ENCODE measurements at regions not wholly inside any gene's neighbourhood (a gene's known extent, or its start where the extent isn't known, plus 50 kb on each side); places are given as distances from the start of the nearest gene placed in this dataset.

DNA sequence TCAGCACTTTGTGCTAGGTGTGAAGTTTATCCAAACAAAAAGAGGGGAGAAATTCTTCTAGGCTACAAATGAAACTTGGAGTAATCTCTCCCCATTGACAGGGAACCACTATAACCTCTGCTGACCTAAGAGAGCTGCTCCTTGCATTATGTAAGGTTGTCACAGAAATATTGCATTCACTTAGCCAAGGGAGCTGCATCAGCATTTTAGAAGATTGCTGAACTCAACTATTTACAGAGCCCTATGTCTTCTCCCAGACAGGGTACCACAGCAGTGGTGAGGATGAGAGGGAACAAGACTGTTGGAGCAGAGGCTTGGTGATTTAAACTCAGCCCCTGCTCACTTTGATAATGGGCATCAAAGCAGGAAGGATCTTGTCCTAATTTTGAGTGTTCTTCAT lies 362.0 kb downstream of the TMEM38B start:
- peaks cover 3% of the 10 kb centered on the region for H3K27me3 Mint-ChIP-seq (ENCODE audit: insufficient read depth, low read depth)
- Histone ChIP-seq H3K9me3 (ENCODE audit: low read depth) (no peaks in the 10 kb centered on the region), H3K9ac (no peak overlapping the region), H3K27ac (no peak overlapping the region), H3F3A (ENCODE audit: low read depth) (no peaks in the 10 kb centered on the region), H3K27me3 (no peaks in the 10 kb centered on the region), H3K4me3 (no peak overlapping the region), H4K20me1 (ENCODE audit: low read depth) (no peaks in the 10 kb centered on the region), H3K4me2 (no peak overlapping the region), H3K79me2 (ENCODE audit: low read depth) (no peaks in the 10 kb centered on the region), H3K4me1 (peaks cover 9% of the 10 kb centered on the region), H2AFZ (replicated peaks) (no peak overlapping the region), H3K36me3 (no peaks in the 10 kb centered on the region)
- peaks cover 11% of the 10 kb centered on the region for H3K4me1 Mint-ChIP-seq
- H3K27ac Mint-ChIP-seq = no peak overlapping the region
- H3K9me3 Mint-ChIP-seq = peaks cover 13% of the 10 kb centered on the region
- H3K4me3 Mint-ChIP-seq = no peak overlapping the region
- peaks cover 2% of the 10 kb centered on the region for H3K36me3 Mint-ChIP-seq
- no peak for TF ChIP-seq EZH2phosphoT487 (IDR thresholded peaks at IDR 0.05)
- TF ChIP-seq, protein P1, sequence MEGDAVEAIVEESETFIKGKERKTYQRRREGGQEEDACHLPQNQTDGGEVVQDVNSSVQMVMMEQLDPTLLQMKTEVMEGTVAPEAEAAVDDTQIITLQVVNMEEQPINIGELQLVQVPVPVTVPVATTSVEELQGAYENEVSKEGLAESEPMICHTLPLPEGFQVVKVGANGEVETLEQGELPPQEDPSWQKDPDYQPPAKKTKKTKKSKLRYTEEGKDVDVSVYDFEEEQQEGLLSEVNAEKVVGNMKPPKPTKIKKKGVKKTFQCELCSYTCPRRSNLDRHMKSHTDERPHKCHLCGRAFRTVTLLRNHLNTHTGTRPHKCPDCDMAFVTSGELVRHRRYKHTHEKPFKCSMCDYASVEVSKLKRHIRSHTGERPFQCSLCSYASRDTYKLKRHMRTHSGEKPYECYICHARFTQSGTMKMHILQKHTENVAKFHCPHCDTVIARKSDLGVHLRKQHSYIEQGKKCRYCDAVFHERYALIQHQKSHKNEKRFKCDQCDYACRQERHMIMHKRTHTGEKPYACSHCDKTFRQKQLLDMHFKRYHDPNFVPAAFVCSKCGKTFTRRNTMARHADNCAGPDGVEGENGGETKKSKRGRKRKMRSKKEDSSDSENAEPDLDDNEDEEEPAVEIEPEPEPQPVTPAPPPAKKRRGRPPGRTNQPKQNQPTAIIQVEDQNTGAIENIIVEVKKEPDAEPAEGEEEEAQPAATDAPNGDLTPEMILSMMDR (IDR thresholded peaks at IDR 0.05) = no peak
- no peak for TF ChIP-seq EZH2 (IDR thresholded peaks at IDR 0.05)
- DNase-seq (ENCODE audit: low spot score) = no peak

DNA sequence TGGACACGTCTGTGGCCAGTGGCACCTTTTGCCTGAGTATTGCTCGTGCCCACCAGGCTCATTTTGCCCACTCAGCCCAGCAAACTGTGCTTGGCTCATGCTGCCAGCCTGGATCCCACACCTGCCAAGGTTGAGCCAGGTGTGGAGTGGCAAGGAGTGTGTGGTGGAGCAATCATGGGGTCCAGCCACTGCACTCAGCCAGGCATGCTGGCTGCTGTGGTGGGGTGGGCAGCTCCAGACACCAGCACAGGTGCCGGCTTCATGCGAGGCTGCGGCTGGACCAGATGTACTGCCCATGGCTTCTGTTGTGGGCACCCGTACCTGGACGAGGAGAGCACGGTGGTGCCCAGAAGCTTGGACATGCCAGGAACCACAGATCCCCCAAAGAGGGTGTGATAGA lies 364.1 kb downstream of the TMEM38B start:
- no peaks in the 10 kb centered on the region for H3K79me2 ChIP-seq (ENCODE audit: low read depth)
- Mint-ChIP-seq H3K4me1 (no peaks in the 10 kb centered on the region), H3K36me3 (peaks cover 2% of the 10 kb centered on the region), H3K27ac (no peak overlapping the region), H3K9me3 (peaks cover 13% of the 10 kb centered on the region), H3K4me3 (no peak overlapping the region), H3K27me3 (ENCODE audit: insufficient read depth, low read depth) (peaks cover 3% of the 10 kb centered on the region)
- H3K4me2 ChIP-seq = no peak overlapping the region
- no peak for DNase-seq (ENCODE audit: low spot score)
- H3K36me3 ChIP-seq = no peaks in the 10 kb centered on the region
- no peaks in the 10 kb centered on the region for H3K27me3 ChIP-seq
- no peak overlapping the region for H3K4me3 ChIP-seq
- H2AFZ ChIP-seq (replicated peaks) = no peak overlapping the region
- TF ChIP-seq EZH2 (IDR thresholded peaks at IDR 0.05) (no peak), EZH2phosphoT487 (IDR thresholded peaks at IDR 0.05) (no peak)
- TF ChIP-seq, protein P1 (IDR thresholded peaks at IDR 0.05) = no peak
- H3K9me3 ChIP-seq (ENCODE audit: low read depth) = no peaks in the 10 kb centered on the region
- no peak overlapping the region for H3K9ac ChIP-seq
- no peaks in the 10 kb centered on the region for H3F3A ChIP-seq (ENCODE audit: low read depth)
- no peak overlapping the region for H3K27ac ChIP-seq
- no peaks in the 10 kb centered on the region for H3K4me1 ChIP-seq
- H4K20me1 ChIP-seq (ENCODE audit: low read depth) = no peaks in the 10 kb centered on the region

DNA sequence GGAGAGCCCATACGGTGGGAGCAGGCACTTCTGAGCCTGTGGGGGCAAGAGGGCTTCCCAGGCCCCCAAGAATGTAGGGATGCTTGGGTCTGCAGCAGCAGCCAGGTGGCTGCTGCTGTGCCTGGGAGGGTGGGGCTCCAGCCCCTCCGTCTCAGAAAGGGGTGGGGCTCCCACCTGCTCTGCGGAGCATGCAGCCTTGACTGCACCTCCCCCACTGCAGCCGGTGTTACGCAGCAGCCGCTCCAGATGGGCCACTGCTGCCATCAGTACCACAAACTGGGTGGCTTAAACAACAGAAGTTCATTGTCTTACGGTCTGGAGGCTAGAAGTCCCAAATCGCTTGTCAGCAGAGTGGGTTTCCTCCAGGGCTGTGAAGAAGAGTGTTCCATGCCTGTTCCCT lies 365.5 kb downstream of the TMEM38B start:
- no peaks in the 10 kb centered on the region for H3K4me1 Mint-ChIP-seq
- H2AFZ ChIP-seq (replicated peaks) = no peak overlapping the region
- no peak overlapping the region for H3K27ac ChIP-seq
- no peaks in the 10 kb centered on the region for H3K27me3 ChIP-seq
- no peaks in the 10 kb centered on the region for H3K4me1 ChIP-seq
- DNase-seq (ENCODE audit: low spot score) = no peak
- peaks cover 10% of the 10 kb centered on the region for H3K9me3 Mint-ChIP-seq
- no peaks in the 10 kb centered on the region for H3K36me3 ChIP-seq
- H3K9ac ChIP-seq = no peak overlapping the region
- no peaks in the 10 kb centered on the region for H3K9me3 ChIP-seq (ENCODE audit: low read depth)
- H3F3A ChIP-seq (ENCODE audit: low read depth) = no peaks in the 10 kb centered on the region
- peaks cover 2% of the 10 kb centered on the region for H3K36me3 Mint-ChIP-seq
- H3K4me3 Mint-ChIP-seq = no peak overlapping the region
- H3K27ac Mint-ChIP-seq = no peak overlapping the region
- TF ChIP-seq, protein P1 (IDR thresholded peaks at IDR 0.05) = no peak
- TF ChIP-seq EZH2phosphoT487 (IDR thresholded peaks at IDR 0.05) (no peak), EZH2 (IDR thresholded peaks at IDR 0.05) (no peak)
- H3K79me2 ChIP-seq (ENCODE audit: low read depth) = no peaks in the 10 kb centered on the region
- no peak overlapping the region for H3K4me3 ChIP-seq
- no peak overlapping the region for H3K4me2 ChIP-seq
- H3K27me3 Mint-ChIP-seq (ENCODE audit: insufficient read depth, low read depth) = peaks cover 3% of the 10 kb centered on the region
- H4K20me1 ChIP-seq (ENCODE audit: low read depth) = no peaks in the 10 kb centered on the region

Measured in neural progenitor cell (in vitro differentiated cells).